ES-I3 (cell line): ENCODE measurements at regions not wholly inside any gene's neighbourhood (a gene's known extent, or its start where the extent isn't known, plus 50 kb on each side); places are given as distances from the start of the nearest gene placed in this dataset.

Experiments used
- H3K36me3 ChIP-seq: 2 replicates; pipeline ENCODE4 v1.6.1; 2013; ENCODE audit warnings: mild to moderate bottlenecking, low read length, control low read depth, moderate library complexity; ENCODE audit not compliant: insufficient read depth
- H3K4me1 ChIP-seq: 2 replicates; pipeline ENCODE4 v1.6.1; 2013; ENCODE audit warnings: mild to moderate bottlenecking, control low read depth, low read length; ENCODE audit not compliant: insufficient read depth
- H3K9ac ChIP-seq: 2 replicates; pipeline ENCODE4 v1.6.1; 2013; ENCODE audit warnings: low read depth, mild to moderate bottlenecking, low read length, moderate library complexity
- H3K9me3 ChIP-seq: 2 replicates; pipeline ENCODE4 v1.6.1; 2013; ENCODE audit warnings: mild to moderate bottlenecking, low read length, moderate library complexity; ENCODE audit not compliant: control insufficient read depth, insufficient read depth

DNA sequence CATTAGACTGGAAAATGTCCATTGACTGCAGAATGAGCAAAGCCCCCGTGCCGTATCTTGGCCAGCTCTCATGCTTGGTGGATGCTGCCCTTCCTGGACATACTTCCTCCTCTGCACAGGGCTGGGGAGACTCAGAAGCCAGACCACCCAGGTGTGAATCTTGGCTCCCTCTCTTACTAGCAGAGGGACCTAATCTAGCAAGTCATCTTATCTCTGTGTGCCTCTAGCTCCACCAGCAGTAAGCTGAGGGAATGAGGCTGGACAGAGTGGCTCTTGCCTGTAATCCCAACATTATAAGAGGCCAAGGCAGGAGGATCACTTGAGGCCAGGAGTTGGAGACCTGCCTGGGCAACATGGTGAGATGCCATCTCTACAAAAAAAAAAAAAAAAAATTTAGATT lies 173.8 kb upstream of the GHITM start:
- H3K4me1 ChIP-seq: no peaks in the 10 kb centered on the region
- no peaks in the 10 kb centered on the region for H3K36me3 ChIP-seq
- H3K9me3 ChIP-seq: no peaks in the 10 kb centered on the region
- no peak overlapping the region for H3K9ac ChIP-seq

DNA sequence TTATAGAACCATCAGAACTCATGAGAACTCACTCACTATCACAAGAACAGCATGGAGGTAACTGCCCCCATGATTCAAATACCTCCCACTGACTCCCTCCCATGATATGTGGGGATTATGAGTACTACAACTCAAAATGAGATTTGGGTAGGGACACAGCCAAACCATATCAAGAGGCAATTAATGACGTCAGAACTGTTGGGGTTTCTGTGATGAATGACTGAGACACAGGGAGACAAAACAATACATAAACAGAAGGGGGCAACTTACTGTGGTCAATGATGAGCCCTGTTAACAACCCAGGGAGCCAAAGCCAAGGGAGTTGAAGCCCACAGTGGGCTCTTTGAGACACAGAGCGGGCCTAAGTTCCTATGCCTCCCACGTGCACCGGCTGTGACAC lies 171.3 kb upstream of the GHITM start:
- Histone ChIP-seq H3K4me1 (no peaks in the 10 kb centered on the region), H3K9ac (no peak overlapping the region), H3K36me3 (no peaks in the 10 kb centered on the region), H3K9me3 (no peaks in the 10 kb centered on the region)

DNA sequence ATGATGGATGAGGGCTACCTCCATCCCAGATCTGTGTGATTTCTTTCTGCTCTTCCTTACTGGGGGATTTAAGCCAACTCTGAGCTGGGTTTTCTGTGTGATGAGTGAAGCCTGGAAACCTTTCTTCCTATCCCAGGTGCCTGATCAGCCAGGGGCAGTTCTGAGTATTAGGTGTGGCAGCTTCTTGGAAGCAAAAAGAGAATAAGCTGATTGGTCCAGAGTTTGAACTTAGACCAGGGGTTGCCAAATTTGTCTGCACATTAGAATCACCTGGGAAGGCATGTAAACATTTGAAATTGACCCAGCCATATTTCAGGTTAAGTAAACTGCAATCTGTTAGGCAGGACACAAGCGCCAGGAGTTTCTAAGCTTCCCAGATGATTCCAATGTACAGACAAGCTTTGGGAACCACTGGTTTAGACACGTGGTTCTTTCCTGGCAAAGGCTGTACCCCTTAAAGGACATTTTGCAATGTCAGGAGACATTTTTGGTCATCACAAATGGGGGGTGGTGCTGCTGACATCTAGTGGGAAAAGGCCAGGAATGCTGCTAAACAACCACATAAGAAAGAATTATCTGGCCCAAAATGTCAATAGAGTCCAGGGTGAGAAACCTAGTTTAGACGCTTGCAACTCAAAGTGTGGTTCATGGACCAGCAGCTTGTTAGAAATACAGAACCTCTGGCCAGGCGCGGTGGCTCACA lies 160.5 kb upstream of the GHITM start:
- no peaks in the 10 kb centered on the region for H3K9me3 ChIP-seq
- no peaks in the 10 kb centered on the region for H3K36me3 ChIP-seq
- H3K9ac ChIP-seq: no peak overlapping the region
- peaks cover 10% of the 10 kb centered on the region for H3K4me1 ChIP-seq

DNA sequence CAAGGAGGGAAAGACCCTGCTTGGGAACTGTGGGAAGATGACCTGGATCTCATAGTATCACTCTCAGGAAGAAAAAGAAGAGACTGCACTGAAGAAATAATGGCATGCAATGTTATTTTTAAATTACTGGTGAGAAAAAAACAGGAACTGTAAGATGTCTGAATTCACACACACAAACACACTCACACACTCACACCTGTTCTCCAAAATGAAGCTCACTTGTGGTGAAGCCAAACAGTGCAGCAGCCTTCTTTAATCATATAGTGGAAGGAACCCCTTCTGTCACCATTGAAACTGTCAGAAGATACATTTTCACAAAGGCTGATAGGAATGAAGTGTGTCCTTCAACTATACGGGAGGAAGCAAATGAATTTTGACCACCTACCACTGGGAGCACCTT lies 156.5 kb upstream of the GHITM start:
- no peak overlapping the region for H3K9ac ChIP-seq
- H3K36me3 ChIP-seq: no peaks in the 10 kb centered on the region
- peaks cover 12% of the 10 kb centered on the region for H3K4me1 ChIP-seq
- no peaks in the 10 kb centered on the region for H3K9me3 ChIP-seq

DNA sequence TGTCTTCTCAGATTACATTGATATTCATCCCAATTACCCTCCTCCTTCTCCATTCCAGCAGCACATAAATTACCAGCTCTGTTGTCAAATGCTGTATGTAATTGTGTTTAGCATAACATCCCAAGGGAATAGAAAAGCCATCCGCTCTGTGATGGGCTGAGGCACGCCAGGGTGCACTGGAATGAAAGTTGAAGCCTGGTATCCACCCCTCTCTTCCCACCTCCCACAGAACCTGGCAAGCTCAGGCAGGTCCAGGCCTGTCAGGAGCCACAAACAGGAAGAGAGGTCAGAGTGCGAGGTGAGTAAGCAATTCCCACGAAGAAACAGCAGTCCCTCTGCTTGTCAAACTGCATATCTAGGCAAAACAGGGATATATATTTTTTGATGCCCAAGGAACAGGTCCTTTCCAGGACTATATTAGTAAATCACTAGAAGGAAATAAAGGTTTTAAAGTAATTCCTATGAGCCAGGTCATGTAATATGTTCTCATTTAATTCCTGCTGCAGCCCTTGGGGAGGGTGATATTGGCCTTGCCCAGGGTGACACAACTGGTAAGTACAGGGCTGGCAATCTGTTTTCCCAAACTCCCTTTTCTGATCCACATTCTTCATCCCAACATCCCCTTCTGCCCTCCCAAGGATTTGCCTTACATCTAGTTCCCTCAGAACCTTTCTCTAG lies 155.6 kb upstream of the GHITM start:
- H3K4me1 ChIP-seq: peaks cover 12% of the 10 kb centered on the region
- H3K9ac ChIP-seq: no peak overlapping the region
- H3K36me3 ChIP-seq: no peaks in the 10 kb centered on the region
- no peaks in the 10 kb centered on the region for H3K9me3 ChIP-seq

DNA sequence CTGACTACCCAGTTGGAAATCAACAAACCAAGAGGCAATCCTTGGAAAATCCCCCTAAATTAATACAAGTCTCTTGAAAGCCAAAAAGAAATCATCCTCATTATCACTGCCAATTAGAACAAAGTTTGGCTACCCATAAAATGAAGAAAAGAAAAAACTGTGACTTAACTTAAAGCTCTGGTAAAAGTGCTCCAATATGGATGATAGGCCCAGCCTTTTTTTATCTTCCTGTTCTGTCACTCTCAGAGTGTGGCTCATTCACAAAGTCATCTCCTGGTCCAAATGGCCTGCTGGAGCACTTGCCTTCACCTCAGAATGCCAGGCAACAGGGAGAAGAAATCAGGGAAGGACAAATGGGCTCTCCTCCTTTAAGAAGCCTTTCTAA lies 155.1 kb upstream of the GHITM start:
- Histone ChIP-seq H3K36me3 (no peaks in the 10 kb centered on the region), H3K9me3 (no peaks in the 10 kb centered on the region), H3K9ac (no peak overlapping the region), H3K4me1 (peaks cover 12% of the 10 kb centered on the region)

DNA sequence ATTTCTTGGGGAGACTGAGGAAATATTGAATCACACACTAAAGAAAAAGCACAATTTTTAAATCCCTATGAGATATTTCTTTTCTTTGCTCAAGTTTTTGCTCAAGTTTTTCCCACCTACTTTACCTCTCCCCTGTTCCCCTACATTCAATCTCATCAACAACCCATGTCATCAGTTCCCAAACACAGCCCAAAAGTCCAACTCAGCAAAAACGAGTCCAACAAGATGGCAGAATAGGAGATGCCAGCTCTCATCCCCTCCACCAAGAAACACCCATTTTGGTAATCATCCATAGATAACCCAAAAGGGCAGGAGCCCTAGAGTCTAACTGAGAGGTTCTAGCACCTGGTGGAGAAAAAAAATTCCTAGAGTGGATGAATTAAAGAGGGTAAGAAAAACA lies 152.5 kb upstream of the GHITM start:
- Histone ChIP-seq H3K9ac (no peak overlapping the region), H3K9me3 (no peaks in the 10 kb centered on the region), H3K4me1 (peaks cover 12% of the 10 kb centered on the region), H3K36me3 (no peaks in the 10 kb centered on the region)

DNA sequence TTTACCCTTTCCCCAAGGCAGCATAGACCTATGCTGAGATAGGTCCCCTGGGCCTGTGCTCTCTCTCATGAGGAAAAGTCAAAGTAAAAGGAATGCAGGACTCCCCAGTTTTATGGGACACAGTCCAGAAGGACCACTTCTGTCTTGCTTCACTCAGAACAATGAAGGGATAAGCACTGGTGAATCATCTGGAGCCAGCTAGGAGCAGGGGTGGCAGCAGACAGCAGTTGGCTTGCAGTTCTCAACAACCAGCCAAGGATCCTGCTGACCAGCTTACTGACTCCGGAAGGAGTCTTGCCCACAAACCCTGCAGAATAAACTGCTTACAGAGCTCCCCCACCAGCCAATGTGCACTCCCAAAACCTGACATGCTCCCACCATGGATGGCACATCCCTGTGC lies 152.1 kb upstream of the GHITM start:
- H3K9me3 ChIP-seq: no peaks in the 10 kb centered on the region
- H3K36me3 ChIP-seq: no peaks in the 10 kb centered on the region
- H3K9ac ChIP-seq: no peak overlapping the region
- H3K4me1 ChIP-seq: peaks cover 12% of the 10 kb centered on the region

DNA sequence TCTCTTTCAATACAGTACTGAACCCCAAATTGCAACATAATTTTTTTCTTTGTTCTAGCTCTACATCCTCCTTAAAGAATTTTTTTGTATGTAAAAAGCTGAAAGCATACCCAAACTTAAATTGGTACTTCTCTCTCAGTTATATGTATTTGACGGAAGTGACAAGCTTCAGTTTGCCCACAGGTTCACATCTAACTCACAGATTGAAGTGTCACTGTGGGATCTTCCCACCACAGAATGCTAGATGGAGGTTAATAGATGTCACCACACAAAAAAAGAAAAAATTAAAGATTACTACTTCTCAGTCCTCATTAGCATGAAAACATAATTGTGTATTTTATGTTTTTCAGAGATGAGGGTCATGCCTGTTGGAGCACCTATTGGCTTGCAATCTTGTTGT lies 150.9 kb upstream of the GHITM start:
- Histone ChIP-seq H3K9me3 (no peaks in the 10 kb centered on the region), H3K36me3 (no peaks in the 10 kb centered on the region), H3K9ac (no peak overlapping the region), H3K4me1 (peaks cover 6% of the 10 kb centered on the region; the same call in 1 of the 2 replicates)

DNA sequence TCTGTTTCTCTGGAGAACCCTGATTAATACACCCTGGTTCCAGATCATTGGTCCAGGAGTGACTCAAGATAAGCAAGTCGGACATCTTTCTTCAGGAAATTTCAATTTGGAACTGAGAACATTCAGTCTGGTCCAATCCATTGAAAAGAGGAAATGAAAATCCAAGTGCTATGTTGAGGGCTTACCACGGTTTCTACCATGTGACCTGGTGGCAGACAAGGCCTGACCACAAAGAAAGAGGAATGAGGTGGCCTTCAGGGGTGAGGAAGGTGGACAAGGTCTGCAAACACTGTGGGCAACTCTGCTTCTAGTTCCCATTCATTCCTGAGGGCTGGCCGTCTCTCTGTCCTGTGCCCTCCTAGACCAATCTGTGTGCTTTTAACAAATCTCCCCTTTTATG lies 149.2 kb upstream of the GHITM start:
- Histone ChIP-seq H3K9me3 (no peaks in the 10 kb centered on the region), H3K36me3 (no peaks in the 10 kb centered on the region), H3K4me1 (no peaks in the 10 kb centered on the region), H3K9ac (no peak overlapping the region)

DNA sequence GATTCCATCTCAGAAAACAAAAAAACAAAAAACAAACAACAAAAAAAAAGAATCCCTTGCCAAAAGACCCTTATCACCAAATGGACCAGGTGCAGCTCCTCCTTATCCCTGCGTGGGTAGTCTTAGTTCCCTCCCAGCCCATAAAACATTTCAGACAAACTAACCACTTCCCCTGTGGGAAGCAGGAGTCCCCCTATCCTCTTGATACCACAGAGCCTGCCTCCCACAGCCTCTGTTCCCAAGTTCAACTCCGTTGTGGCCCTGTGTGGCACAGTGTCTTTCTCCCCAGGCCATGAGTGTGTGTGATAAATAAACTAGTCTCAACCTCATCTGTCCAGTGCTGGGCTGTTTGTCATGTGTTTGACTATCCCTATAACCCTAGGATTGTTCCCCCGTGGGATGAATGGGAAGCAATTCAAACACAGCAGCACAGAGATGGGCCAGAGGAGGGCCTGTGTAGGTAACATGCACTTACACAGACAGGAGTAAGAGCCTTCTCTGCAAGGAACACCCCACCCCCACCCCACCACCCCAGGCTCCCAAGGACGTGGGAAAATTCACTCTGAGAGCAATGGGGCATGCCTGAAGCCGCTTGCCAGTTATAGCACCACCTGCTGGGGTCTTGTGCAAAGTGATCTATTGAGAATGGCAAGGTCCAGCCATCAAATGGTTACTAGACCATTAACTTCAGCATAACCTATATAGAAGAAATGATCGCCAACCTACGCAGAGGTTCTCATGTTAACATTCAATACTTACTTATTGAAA lies 147.1 kb upstream of the GHITM start:
- Histone ChIP-seq H3K9me3 (no peaks in the 10 kb centered on the region), H3K9ac (no peak overlapping the region), H3K4me1 (no peaks in the 10 kb centered on the region), H3K36me3 (no peaks in the 10 kb centered on the region)

DNA sequence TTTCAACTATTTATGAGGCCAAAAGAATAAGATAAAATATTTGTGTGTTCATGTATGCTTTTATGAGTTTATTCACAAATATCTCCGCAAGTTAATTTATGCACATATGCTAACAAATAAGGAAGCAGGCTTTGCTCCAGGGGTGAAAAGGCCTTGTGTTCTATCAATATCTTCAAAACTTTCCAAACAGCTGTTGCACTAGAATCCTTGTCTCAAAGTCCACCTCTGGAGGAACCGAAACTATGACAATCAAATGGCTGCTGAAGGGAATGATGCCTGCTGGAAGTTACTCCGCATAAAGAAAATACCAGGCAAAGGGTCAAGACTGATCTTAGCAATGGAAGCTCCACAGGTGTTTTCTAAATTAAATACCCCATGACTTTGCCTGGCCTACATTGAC lies 145.0 kb upstream of the GHITM start:
- H3K4me1 ChIP-seq: no peaks in the 10 kb centered on the region

DNA sequence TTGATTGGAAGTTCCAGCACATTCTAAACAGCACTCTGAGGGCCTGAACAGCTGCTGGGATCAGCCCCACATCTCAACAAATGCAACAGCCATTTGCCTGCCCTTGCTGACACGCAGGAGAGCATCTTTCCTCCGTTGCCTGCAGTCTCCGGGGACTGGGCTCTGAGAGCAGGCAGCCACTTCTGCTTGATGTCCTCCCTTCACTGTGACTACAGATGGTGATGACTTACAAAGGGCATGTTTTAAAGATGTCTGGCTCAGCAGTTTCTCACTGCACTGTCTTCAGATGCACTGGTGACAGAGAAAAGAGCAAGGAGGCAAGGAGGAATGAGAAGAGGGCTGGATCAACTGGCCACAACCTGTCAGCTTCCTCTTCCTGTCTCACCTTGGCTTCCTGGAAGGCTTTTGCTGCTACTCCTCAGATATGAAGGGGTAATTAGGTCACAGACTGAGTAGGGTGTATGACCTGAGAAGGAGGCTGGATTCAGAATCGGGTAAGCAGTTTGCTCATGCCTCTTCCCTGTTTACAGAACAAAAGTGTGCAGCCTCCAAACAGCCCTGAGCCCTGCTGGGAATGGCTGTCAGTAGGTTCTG lies 143.5 kb upstream of the GHITM start:
- H3K9me3 ChIP-seq: no peaks in the 10 kb centered on the region
- no peaks in the 10 kb centered on the region for H3K4me1 ChIP-seq
- H3K36me3 ChIP-seq: no peaks in the 10 kb centered on the region
- H3K9ac ChIP-seq: no peak overlapping the region

More for the DNA sequence above, 145.0 kb upstream of the GHITM start:
- H3K9me3 ChIP-seq: no peaks in the 10 kb centered on the region
- H3K36me3 ChIP-seq: no peaks in the 10 kb centered on the region
- H3K9ac ChIP-seq: no peak overlapping the region

DNA sequence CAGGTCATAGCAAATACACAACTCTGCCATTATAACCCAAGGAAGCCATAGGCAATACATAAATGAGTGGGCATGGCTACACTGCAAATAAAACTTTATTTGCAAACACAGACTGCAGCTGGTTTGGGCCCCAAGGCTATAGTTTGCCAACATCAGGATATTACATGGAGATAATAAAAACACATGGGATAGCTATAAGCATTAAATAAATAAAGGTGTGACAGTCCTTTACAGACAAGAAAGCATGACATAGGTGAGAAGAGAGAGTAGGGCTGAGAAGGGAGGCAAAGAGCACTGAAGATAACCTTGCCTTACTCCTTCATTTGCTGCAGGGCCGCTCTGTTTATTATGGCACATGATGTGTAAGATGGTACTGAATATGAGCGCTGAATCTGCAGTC lies 135.1 kb upstream of the GHITM start:
- Histone ChIP-seq H3K9ac (no peak overlapping the region), H3K9me3 (no peaks in the 10 kb centered on the region), H3K4me1 (no peaks in the 10 kb centered on the region), H3K36me3 (no peaks in the 10 kb centered on the region)
